Stimulated activated CD4-positive, alpha-beta T cell treated with anti-CD3 and anti-CD28 coated beads, Interleukin-2, amount 100 ng/mL, for 24 hours (primary cell): ENCODE measurements at regions not wholly inside any gene's neighbourhood (a gene's known extent, or its start where the extent isn't known, plus 50 kb on each side); places are given as distances from the start of the nearest gene placed in this dataset.
"Not testable (repeated sequence)": the region's sequence is repeated elsewhere in the genome, so short reads cannot be mapped to it uniquely, and the experiment has no call there.

Experiments
- DNase-seq, 2 donors: peaks; one replicate each; pipeline ENCODE4 v3.0.0-alpha.2; 2020

DNA sequence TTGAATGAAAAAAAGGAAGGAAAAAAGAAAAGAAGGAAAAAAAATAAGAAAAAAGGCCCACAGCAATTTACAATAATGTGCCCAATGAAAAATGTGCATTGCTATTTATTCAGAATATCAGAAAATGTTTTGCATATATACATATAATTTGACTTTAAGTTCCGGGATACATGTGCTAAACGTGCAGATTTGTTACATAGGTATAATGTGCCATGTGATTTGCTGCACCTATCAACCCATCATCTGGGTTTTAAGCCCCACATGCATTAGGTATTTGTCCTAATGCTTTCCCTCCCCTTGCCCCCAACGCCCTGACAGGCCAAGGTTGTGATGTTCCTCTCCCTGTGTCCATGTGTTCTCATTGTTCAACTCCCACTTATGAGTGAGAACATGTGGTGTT is 738.0 kb upstream of the CDH6 start:
- DNase-seq: not testable (repeated sequence)

DNA sequence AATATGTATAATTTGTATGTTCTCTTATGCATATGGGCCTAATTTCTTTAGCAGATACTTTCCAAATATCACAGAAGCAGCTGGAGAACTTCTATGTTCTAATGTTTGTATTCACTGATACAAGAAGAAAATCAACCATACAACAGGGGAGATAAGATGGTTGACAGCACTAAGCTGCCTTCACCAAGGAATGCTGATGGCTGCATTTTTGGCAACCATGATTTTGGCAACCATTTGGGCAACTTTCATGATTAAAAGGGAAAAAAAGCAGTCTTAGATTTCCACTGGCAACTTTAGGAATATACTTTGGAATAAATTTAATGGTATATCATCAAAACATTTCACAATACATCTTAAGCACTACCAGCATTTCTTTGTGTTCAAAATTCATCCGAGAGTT is 740.3 kb upstream of the CDH6 start:
- DNase-seq: no peak

- DNase-seq: no peak
Observed at GRCh38 chr5:30450153-30450552, 743.3 kb upstream of the CDH6 start.

GRCh38 chr5:30447431-30447830 is 746.1 kb upstream of the CDH6 start:
- no peak for DNase-seq

GRCh38 chr5:30446456-30446855 is 747.0 kb upstream of the CDH6 start:
- DNase-seq: no peak

DNA sequence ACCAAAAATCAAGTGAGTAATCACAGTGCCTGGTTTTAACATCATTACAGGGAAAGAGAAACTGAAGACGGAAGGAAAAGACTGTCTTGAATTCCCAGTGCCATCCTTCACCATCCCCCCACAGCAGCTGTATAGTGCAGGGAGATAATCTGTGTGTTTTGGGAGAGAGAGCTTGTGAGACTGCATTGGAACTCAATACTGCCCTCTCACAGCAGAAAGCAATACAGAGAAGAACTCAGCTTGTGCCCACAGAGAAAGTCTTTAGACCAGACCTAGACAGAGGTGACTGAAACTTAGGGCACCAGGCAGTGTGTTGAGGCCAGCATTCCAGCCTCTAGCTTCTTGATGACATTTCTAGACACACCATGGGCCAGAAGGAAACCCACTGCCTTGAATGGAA is 754.7 kb upstream of the CDH6 start:
- no peak for DNase-seq

DNA sequence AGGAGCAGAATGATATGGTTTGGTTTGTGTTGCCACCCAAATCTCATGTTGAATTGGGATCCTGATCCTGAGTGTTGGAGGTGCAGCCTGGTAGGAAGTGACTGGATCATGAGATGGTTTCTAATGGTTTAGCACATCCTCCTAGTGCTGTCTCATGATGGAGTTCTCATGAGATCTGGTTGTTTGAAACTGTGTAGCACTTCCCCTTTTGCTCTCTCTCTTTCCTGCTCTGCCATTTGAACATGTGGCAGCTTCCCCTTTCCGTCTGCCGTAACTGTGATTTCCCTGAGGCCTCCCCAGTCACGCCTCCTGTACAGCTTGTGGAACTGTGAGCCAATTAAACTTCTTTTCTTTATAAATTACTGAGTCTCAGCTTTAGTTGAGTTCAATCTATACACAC is 756.8 kb upstream of the CDH6 start:
- DNase-seq: no peak

GRCh38 chr5:30428866-30429407 is 764.5 kb upstream of the CDH6 start:
- not testable (repeated sequence) for DNase-seq

DNA sequence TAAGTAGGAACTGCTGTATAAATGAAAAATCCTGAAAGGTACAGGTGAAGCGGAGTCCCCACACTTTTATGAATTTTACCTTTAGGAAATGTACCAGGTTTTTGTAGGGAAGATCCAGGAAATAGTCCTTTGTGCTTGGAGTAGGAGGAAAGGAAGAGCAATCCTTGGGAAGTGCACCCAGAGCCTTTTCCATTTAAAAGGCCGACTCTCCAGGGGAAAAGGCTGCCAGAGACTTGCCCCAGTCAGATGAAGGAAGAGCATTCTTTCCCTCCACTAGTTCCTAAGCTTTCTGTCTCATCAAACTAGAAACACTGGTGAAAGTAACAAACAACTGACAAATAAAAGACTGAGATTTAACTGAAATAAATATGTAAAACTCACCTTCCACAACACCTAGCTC is 779.4 kb upstream of the CDH6 start:
- DNase-seq: no peak

GRCh38 chr5:30413540-30413939 is 779.9 kb upstream of the CDH6 start:
- DNase-seq: no peak

GRCh38 chr5:30405821-30406220 is 787.7 kb upstream of the CDH6 start:
- no peak for DNase-seq

GRCh38 chr5:30401479-30402058 is 791.9 kb upstream of the CDH6 start:
- no peak for DNase-seq

GRCh38 chr5:30398423-30398822 is 795.1 kb upstream of the CDH6 start:
- DNase-seq: no peak

GRCh38 chr5:30392897-30393296 is 800.6 kb upstream of the CDH6 start:
- DNase-seq: no peak

- no peak for DNase-seq
Observed at GRCh38 chr5:30390095-30390494, 803.4 kb upstream of the CDH6 start.

DNA sequence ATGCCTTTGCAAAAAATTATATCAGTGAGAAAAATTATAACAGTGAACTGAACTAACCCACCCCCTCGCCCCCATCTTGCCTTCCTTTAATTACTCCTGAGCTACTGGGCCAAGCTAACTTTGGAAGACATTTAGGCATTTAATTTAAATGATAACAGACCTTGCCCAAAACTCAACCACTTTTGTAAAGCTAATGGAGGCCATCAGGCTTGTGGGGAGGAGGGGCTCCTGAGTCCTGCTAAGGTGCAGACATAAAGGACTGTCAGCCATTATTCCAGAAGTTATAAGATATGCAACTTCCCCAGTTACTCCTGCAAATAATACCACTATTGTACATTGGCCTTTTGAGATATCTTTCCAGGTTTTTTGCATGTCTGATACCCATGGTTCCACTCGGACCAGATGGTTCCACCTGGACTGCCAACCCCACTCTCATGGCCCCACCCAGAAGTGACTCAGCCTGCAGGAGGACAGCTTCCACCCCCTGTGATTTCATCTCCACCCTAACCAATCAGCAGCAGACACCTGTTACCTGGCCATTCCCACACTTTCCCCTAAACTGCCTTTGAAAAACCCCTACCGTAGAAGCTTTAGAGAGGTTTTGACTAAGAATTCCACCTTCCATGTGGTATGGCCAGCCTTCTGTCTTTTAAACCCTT is 805.4 kb upstream of the CDH6 start:
- no peak for DNase-seq

DNA sequence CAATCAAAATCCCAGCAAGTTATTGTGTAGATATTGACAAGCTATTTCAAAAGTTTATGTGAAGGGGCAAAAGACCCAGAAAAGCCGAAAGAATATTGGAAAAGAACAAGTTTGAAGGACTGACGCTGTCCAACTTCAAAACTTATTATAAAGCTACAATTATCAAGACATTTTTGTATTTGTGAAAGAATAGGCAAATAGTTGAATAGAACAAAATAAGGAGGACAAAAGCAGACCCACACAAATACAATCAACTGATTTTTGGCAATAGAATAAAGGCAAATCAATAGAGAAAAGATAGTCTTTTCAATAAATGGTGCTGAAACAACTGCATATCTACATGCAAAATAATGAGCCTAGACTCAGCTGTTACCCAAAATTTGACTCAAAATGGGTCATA is 807.7 kb upstream of the CDH6 start:
- no peak for DNase-seq

GRCh38 chr5:30384171-30384570 is 809.3 kb upstream of the CDH6 start:
- no peak for DNase-seq

DNA sequence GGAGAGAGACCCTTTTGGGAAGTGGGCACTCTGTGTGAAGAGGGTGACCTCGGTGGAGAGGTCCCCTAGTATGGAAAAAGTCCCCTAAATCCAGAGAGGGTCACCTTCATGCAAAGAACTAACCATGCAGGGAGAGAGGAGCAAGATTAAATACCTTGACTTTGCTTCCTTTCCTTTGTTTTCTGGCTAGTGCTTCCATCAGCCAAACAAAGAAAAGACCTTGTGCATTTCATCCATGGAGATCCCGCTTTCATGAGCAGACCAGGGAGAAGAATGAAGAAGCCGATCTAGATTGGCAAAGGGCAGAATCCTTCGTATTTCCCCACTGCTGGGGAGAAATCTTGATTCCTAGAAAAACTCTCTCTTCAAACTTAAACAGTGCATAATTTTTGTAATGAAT is 813.3 kb upstream of the CDH6 start:
- no peak for DNase-seq

DNA sequence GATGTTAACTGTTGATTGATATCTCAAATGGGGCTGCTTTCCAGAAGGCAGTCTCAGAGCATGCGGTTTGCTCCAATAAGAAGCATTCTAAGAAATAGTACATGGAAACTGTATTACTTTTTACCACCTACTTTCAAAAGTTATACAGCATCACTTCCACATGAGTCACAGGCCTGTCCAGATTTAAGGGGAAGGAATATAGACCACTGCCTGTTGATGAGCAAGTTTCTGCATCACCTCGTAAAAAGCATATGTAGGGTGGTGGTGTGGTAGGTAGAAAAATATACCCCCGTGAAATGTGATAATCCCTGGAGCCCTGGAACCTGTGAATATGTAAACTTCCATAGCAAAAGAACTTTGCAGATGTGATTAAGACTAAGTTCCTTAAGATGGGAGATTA is 816.6 kb upstream of the CDH6 start:
- no peak for DNase-seq

DNA sequence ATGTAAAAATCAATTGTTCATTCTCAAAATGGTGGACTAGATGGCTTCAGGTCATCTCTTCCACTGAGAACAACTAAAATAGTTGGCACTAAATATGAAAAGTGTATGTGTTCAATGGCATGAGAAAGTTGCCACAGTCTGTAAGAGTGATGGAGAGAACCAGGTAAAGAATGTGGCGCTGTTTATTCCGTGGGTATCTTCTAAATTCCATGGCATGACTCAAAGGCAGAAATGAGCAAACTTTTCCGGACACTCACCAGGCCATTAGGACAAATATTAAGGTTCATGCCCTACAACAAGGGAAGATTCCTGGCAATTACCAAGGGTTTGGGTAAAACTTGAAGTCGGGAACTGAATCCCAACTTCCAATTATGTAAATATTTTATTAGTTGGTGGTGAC is 825.4 kb upstream of the CDH6 start:
- no peak for DNase-seq

- DNase-seq: not testable (repeated sequence)
Observed at GRCh38 chr5:30365031-30365430, 828.5 kb upstream of the CDH6 start.

DNA sequence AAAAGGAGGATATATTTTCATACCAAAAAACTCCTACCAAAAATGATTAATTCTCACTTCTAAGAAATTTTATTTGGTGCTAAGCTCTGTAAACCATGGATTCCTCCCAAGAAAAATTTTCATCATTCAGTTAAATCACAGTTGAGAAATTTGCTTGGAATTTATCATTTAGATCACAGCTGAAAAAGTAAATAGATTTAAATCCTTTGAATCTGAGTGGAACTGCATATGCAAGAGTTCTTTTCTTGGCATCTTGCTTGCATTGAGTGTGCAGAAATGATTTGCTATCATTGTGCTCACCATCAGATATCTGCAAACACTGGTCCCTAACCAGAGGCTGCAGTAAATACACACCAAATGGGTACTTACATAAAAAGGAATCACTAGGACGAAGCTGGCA is 836.1 kb upstream of the CDH6 start:
- no peak for DNase-seq

DNA sequence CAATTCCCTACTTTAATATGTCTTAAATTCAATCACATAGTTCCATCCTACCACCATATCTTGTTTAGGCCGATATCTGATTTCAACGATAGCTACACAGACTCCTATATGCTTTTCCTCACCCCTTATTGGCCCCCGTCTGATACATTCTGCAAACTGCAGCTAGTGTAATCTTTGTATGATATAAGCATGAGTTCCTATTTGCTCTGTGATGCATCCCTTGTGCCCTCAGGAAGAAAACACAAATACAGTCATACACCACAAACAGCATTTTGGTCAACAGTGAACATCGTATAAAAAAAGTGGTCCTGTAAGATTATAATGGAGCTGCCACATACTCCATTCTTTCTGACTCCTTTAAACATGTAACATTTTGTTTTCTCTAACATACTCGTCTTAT is 837.8 kb upstream of the CDH6 start:
- DNase-seq: no peak

GRCh38 chr5:30347858-30348257 is 845.6 kb upstream of the CDH6 start:
- DNase-seq: no peak
